GM19240 (cell line): ENCODE measurements at regions not wholly inside any gene's neighbourhood (a gene's known extent, or its start where the extent isn't known, plus 50 kb on each side); places are given as distances from the start of the nearest gene placed in this dataset.

Source experiments
- DNase-seq: peaks from one replicate; pipeline ENCODE4 v3.0.0; 2011; ENCODE audit warnings: low spot score; ENCODE audit not compliant: insufficient read length

GRCh38 chr10:111498560-111498959 is 421.7 kb downstream of the ADRA2A start:
- no peak for DNase-seq

- DNase-seq = no peak
Observed at GRCh38 chr10:111504376-111504775, 427.5 kb downstream of the ADRA2A start.

- DNase-seq = no peak
Observed at GRCh38 chr10:111506266-111507034, 429.6 kb downstream of the ADRA2A start.

GRCh38 chr10:111511751-111512150 is 434.9 kb downstream of the ADRA2A start:
- DNase-seq = no peak

GRCh38 chr10:111515264-111515663 is 438.4 kb downstream of the ADRA2A start:
- DNase-seq = no peak

- no peak for DNase-seq
Observed at GRCh38 chr10:111515706-111516105, 438.9 kb downstream of the ADRA2A start.

- no peak for DNase-seq
Observed at GRCh38 chr10:111516144-111516543, 439.3 kb downstream of the ADRA2A start.

- DNase-seq = no peak
Observed at GRCh38 chr10:111522141-111522540, 445.3 kb downstream of the ADRA2A start.

GRCh38 chr10:111522551-111522950 is 445.7 kb downstream of the ADRA2A start:
- DNase-seq = no peak

GRCh38 chr10:111523016-111523415 is 446.2 kb downstream of the ADRA2A start:
- no peak for DNase-seq

GRCh38 chr10:111524134-111524533 is 447.3 kb downstream of the ADRA2A start:
- no peak for DNase-seq

- DNase-seq = no peak
Observed at GRCh38 chr10:111525696-111526095, 448.9 kb downstream of the ADRA2A start.

- DNase-seq = no peak
Observed at GRCh38 chr10:111531690-111532089, 454.9 kb downstream of the ADRA2A start.

- DNase-seq = no peak
Observed at GRCh38 chr10:111532139-111532538, 455.3 kb downstream of the ADRA2A start.

- DNase-seq = no peak
Observed at GRCh38 chr10:111539246-111539645, 462.4 kb downstream of the ADRA2A start.

- no peak for DNase-seq
Observed at GRCh38 chr10:111543854-111544253, 467.0 kb downstream of the ADRA2A start.

- no peak for DNase-seq
Observed at GRCh38 chr10:111545861-111546605, 469.2 kb downstream of the ADRA2A start.

- no peak for DNase-seq
Observed at GRCh38 chr10:111548084-111548726, 471.4 kb downstream of the ADRA2A start.

- DNase-seq = no peak
Observed at GRCh38 chr10:111551001-111551400, 474.2 kb downstream of the ADRA2A start.

- DNase-seq = no peak
Observed at GRCh38 chr10:111556666-111557065, 479.8 kb downstream of the ADRA2A start.

GRCh38 chr10:111558211-111558610 is 481.4 kb downstream of the ADRA2A start:
- DNase-seq = no peak

GRCh38 chr10:111560027-111560426 is 483.2 kb downstream of the ADRA2A start:
- no peak for DNase-seq
